ENCODE measurements at regions not wholly inside any gene's neighbourhood (a gene's known extent, or its start where the extent isn't known, plus 50 kb on each side); places are given as distances from the start of the nearest gene placed in this dataset.

- no peak for TF ChIP-seq CTCF (conservative IDR thresholded peaks at IDR 0.05; ENCODE audit: low read depth, low read length)
- TF ChIP-seq EZH2 (IDR thresholded peaks at IDR 0.05; ENCODE audit: borderline replicate concordance, low read depth, low read length, poor library complexity, severe bottlenecking), result no peak
Measured at GRCh38 chr4:96606451-96606850, 766.6 kb downstream of the PDHA2 start.

All from A673 (cell line).